ENCODE measurements at regions not wholly inside any gene's neighbourhood (a gene's known extent, or its start where the extent isn't known, plus 50 kb on each side); places are given as distances from the start of the nearest gene placed in this dataset.

DNA sequence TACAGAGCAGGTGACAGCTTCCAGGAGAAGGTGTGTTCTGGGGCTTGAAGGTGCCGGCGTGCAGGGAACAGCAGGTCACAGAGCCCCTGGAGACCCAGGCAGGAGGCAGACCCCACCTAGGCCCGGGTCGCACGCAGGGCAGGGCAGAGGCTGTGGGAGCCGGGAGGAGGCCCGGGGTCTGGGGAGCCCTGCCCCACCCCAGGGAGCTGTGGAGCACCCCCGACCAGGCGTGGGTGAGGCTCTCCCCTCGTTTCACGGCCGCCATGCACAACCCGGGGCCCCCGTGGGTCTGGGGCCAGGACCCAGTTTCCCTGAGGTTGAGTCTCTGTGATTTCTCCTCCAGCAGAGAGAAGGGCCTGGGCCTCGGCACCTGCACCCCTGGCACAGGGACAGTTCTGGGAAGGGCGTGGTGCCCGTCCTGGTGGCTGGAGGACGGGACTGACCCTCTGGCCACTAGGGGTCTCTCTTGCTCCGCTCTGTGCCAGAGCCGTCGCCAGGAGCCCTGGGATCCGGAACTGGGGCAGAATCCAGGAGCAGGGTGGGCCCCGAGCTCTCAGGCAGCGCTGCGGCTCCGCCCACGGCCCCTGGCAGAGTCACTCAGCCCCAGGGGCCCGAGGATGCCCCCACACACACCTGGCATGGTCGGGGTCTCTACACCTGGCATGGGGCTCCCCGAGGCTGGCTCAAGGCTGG is 75.2 kb upstream of the FBRSL1 start:
- TF ChIP-seq CREB1 (IDR thresholded peaks at IDR 0.05; ENCODE audit: low read depth) (no peak), YY1 (IDR thresholded peaks at IDR 0.05; ENCODE audit: low read depth) (no peak), NFIC (IDR thresholded peaks at IDR 0.05) (peak; percentile 35; the same call in 1 of the 2 replicates), RAD21 (IDR thresholded peaks at IDR 0.05; ENCODE audit: low read depth) (peak; percentile 97), CEBPB (IDR thresholded peaks at IDR 0.05) (no peak), FOXM1 (IDR thresholded peaks at IDR 0.05; ENCODE audit: borderline replicate concordance, low read depth) (no peak), EP300 (IDR thresholded peaks at IDR 0.05; ENCODE audit: borderline replicate concordance) (no peak), TAF1 (IDR thresholded peaks at IDR 0.05; ENCODE audit: low read depth) (0 out of 2 replicates have a peak, but pooled peaks have one; percentile 23), ZBTB7A (IDR thresholded peaks at IDR 0.05; ENCODE audit: low read depth) (no peak), EGR1 (IDR thresholded peaks at IDR 0.05) (no peak)
- TF ChIP-seq, protein P1, sequence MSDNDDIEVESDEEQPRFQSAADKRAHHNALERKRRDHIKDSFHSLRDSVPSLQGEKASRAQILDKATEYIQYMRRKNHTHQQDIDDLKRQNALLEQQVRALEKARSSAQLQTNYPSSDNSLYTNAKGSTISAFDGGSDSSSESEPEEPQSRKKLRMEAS (IDR thresholded peaks at IDR 0.05) = no peak

DNA sequence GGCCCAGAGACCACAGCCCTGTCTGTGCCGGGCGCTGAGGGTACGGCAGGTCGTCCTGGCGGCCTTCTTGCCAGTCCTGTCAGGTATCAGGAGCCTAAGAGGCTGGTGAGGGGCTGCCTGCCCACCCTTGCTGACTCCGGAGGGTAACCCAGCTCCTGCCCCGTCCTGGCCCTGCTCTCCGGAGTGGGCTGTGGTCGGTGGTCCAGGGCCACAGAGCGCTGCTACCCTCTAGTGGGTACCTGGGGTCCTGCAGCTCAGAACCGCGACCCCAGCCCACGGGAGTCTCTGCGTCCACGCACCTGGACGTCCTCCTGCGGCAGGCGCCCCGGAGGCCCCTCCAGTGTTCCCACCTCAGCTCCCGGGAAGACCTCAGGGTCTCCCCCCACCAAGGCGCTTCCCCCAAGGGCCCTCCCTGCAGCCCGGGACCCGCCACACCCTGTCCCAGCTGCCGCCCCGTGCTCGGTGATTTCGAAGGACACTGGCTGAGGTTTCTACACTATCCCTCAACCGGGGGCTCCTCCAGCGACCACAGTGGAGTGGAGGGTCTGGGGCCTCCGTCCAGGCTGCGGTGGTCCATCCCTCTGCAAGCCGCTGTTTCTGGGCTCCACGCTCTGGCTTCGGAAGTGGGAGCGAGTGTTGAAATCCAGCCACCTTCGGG is 75.9 kb upstream of the FBRSL1 start:
- TF ChIP-seq, protein P2, sequence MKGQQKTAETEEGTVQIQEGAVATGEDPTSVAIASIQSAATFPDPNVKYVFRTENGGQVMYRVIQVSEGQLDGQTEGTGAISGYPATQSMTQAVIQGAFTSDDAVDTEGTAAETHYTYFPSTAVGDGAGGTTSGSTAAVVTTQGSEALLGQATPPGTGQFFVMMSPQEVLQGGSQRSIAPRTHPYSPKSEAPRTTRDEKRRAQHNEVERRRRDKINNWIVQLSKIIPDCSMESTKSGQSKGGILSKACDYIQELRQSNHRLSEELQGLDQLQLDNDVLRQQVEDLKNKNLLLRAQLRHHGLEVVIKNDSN (IDR thresholded peaks at IDR 0.05) = no peak
- TF ChIP-seq RAD21 (IDR thresholded peaks at IDR 0.05; ENCODE audit: low read depth) = peak; percentile 65

DNA sequence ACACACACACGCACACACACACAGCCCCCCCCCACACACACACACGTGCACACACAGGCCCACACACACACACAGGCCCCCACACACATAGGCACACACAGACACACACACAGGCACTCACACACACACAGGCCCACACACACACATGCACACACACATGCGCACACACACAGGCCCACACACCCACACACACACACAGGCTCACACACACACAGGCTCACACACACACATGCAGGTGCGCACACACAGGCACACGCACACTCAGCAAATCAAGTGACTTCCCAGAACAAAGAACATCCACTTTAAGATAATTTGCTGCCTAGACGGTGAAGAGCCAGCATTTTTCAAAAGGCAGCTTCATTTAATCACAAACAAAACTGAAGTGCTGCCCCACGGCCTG is 78.5 kb upstream of the FBRSL1 start:
- TF ChIP-seq TCF12 (IDR thresholded peaks at IDR 0.05; ENCODE audit: low read depth) = no peak
- TF ChIP-seq CREB1 (IDR thresholded peaks at IDR 0.05; ENCODE audit: low read depth) = no peak
- no peak for TF ChIP-seq ZBTB7A (IDR thresholded peaks at IDR 0.05; ENCODE audit: low read depth)
- TF ChIP-seq, protein P2 (IDR thresholded peaks at IDR 0.05) = no peak
- no peak for TF ChIP-seq TEAD4 (IDR thresholded peaks at IDR 0.05)
- TF ChIP-seq FOXM1 (IDR thresholded peaks at IDR 0.05; ENCODE audit: borderline replicate concordance, low read depth) = no peak
- TF ChIP-seq TAF1 (IDR thresholded peaks at IDR 0.05; ENCODE audit: low read depth) = no peak
- TF ChIP-seq, protein P1 (IDR thresholded peaks at IDR 0.05) = no peak
- TF ChIP-seq EGR1 (IDR thresholded peaks at IDR 0.05) = no peak
- no peak for TF ChIP-seq NFIC (IDR thresholded peaks at IDR 0.05)
- TF ChIP-seq CEBPB (IDR thresholded peaks at IDR 0.05) = no peak
- TF ChIP-seq RAD21 (IDR thresholded peaks at IDR 0.05; ENCODE audit: low read depth) = no peak
- TF ChIP-seq YY1 (IDR thresholded peaks at IDR 0.05; ENCODE audit: low read depth) = no peak
- no peak for TF ChIP-seq EP300 (IDR thresholded peaks at IDR 0.05; ENCODE audit: borderline replicate concordance)
- TF ChIP-seq, protein P3, sequence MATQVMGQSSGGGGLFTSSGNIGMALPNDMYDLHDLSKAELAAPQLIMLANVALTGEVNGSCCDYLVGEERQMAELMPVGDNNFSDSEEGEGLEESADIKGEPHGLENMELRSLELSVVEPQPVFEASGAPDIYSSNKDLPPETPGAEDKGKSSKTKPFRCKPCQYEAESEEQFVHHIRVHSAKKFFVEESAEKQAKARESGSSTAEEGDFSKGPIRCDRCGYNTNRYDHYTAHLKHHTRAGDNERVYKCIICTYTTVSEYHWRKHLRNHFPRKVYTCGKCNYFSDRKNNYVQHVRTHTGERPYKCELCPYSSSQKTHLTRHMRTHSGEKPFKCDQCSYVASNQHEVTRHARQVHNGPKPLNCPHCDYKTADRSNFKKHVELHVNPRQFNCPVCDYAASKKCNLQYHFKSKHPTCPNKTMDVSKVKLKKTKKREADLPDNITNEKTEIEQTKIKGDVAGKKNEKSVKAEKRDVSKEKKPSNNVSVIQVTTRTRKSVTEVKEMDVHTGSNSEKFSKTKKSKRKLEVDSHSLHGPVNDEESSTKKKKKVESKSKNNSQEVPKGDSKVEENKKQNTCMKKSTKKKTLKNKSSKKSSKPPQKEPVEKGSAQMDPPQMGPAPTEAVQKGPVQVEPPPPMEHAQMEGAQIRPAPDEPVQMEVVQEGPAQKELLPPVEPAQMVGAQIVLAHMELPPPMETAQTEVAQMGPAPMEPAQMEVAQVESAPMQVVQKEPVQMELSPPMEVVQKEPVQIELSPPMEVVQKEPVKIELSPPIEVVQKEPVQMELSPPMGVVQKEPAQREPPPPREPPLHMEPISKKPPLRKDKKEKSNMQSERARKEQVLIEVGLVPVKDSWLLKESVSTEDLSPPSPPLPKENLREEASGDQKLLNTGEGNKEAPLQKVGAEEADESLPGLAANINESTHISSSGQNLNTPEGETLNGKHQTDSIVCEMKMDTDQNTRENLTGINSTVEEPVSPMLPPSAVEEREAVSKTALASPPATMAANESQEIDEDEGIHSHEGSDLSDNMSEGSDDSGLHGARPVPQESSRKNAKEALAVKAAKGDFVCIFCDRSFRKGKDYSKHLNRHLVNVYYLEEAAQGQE (IDR thresholded peaks at IDR 0.05; ENCODE audit: low read depth) = no peak

DNA sequence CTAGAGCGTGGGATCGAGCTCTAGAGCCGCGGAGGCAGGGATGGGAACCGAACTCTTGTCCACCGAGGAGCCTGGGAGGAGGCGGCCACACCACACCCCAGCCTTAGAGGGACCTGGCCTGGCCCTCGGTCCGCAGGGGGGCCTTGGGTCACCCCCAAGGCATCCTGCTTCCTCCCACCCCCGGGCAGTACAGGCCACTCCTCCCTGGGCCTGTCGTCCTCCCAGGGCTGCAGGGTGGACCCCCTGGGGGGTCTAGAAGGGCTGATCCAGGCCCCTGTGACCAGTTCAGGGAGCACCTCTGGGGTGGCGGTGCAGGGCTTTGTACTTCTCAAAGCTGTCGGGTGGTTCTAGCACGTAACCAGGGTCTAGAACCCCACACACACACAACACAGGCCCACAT is 79.1 kb upstream of the FBRSL1 start:
- TF ChIP-seq CEBPB (IDR thresholded peaks at IDR 0.05) (no peak), NFIC (IDR thresholded peaks at IDR 0.05) (no peak), EGR1 (IDR thresholded peaks at IDR 0.05) (no peak), EP300 (IDR thresholded peaks at IDR 0.05; ENCODE audit: borderline replicate concordance) (no peak), FOXM1 (IDR thresholded peaks at IDR 0.05; ENCODE audit: borderline replicate concordance, low read depth) (no peak)
- TF ChIP-seq, protein P3 (IDR thresholded peaks at IDR 0.05; ENCODE audit: low read depth) = no peak
- TF ChIP-seq, protein P2 (IDR thresholded peaks at IDR 0.05) = no peak

DNA sequence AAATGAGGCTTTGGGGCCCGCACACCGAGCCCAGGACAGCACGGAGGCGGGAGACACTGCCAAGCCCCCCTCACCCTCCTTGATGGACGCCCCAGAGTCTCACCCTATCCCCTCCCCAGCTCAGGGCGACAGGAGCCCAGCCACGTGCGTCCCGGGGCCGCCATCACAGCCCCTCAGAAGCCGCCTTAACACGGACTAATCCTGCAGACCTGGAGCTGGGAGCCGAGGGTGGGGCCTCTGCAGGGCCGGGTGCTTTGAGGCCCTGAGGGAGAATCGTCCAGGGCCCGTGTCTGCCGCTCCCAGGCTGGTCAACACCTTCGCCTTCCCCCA is 79.7 kb upstream of the FBRSL1 start:
- no peak for TF ChIP-seq ZBTB7A (IDR thresholded peaks at IDR 0.05; ENCODE audit: low read depth)
- no peak for TF ChIP-seq EGR1 (IDR thresholded peaks at IDR 0.05)
- no peak for TF ChIP-seq CREB1 (IDR thresholded peaks at IDR 0.05; ENCODE audit: low read depth)
- TF ChIP-seq RAD21 (IDR thresholded peaks at IDR 0.05; ENCODE audit: low read depth) = no peak
- no peak for TF ChIP-seq TEAD4 (IDR thresholded peaks at IDR 0.05)
- no peak for TF ChIP-seq NFIC (IDR thresholded peaks at IDR 0.05)
- TF ChIP-seq, protein P1 (IDR thresholded peaks at IDR 0.05) = no peak
- no peak for TF ChIP-seq CEBPB (IDR thresholded peaks at IDR 0.05)
- TF ChIP-seq FOXM1 (IDR thresholded peaks at IDR 0.05; ENCODE audit: borderline replicate concordance, low read depth) = no peak
- TF ChIP-seq TAF1 (IDR thresholded peaks at IDR 0.05; ENCODE audit: low read depth) = no peak
- no peak for TF ChIP-seq TCF12 (IDR thresholded peaks at IDR 0.05; ENCODE audit: low read depth)
- no peak for TF ChIP-seq YY1 (IDR thresholded peaks at IDR 0.05; ENCODE audit: low read depth)
- no peak for TF ChIP-seq EP300 (IDR thresholded peaks at IDR 0.05; ENCODE audit: borderline replicate concordance)
- TF ChIP-seq, protein P3 (IDR thresholded peaks at IDR 0.05; ENCODE audit: low read depth) = no peak
- TF ChIP-seq, protein P2 (IDR thresholded peaks at IDR 0.05) = no peak
